ENCODE measurements at regions not wholly inside any gene's neighbourhood (a gene's known extent, or its start where the extent isn't known, plus 50 kb on each side); places are given as distances from the start of the nearest gene placed in this dataset.

DNA sequence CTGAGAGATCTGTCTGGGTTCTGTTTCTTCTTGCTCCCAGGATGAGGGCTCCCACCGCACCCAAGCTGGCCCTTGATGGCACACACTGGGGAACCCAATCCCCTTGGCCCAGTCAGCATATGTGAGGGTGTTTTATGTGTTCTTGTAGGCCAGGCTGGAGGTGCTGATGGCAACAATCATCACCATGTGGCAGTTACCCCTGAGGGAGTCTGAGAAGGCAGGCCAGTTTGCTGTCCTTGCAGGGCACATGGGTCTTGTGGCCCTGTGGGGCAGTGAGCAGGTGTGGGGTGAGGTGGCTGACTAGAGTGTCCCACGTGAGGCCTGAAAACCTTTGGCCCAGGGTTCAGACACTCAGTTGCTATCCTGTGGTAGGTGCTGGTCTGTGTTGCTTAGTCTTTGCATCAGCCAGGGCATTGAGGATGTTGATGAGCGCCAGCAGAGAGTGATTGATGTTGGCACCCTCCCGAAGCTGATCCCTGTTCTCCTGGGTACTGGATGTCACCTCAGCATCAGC is 2183.0 kb downstream of the TP53TG3F start:
- no peaks in the 10 kb centered on the region for H3K9me3 ChIP-seq (replicated peaks in 1 of 3)
- no peaks in the 10 kb centered on the region for H3K4me1 ChIP-seq (replicated peaks in 1 of 2)
- 45 to 55% (median 50%) methylated on average over 1 to 4 of the region's 4 CpGs for WGBS, 4 donors
- intact Hi-C loops (cut with DNase I), result no loop called here
- TF ChIP-seq, protein P1, sequence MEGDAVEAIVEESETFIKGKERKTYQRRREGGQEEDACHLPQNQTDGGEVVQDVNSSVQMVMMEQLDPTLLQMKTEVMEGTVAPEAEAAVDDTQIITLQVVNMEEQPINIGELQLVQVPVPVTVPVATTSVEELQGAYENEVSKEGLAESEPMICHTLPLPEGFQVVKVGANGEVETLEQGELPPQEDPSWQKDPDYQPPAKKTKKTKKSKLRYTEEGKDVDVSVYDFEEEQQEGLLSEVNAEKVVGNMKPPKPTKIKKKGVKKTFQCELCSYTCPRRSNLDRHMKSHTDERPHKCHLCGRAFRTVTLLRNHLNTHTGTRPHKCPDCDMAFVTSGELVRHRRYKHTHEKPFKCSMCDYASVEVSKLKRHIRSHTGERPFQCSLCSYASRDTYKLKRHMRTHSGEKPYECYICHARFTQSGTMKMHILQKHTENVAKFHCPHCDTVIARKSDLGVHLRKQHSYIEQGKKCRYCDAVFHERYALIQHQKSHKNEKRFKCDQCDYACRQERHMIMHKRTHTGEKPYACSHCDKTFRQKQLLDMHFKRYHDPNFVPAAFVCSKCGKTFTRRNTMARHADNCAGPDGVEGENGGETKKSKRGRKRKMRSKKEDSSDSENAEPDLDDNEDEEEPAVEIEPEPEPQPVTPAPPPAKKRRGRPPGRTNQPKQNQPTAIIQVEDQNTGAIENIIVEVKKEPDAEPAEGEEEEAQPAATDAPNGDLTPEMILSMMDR (IDR thresholded peaks at IDR 0.05), result no peak
- no peak for TF ChIP-seq POLR2A (IDR thresholded peaks at IDR 0.05)
- H3K36me3 ChIP-seq (replicated peaks in 1 of 2), result no peaks in the 10 kb centered on the region
- no peak overlapping the region for H3K4me3 ChIP-seq
- no peak for DNase-seq
- no peaks in the 10 kb centered on the region for H3K27me3 ChIP-seq
- no peak overlapping the region for H3K27ac ChIP-seq

DNA sequence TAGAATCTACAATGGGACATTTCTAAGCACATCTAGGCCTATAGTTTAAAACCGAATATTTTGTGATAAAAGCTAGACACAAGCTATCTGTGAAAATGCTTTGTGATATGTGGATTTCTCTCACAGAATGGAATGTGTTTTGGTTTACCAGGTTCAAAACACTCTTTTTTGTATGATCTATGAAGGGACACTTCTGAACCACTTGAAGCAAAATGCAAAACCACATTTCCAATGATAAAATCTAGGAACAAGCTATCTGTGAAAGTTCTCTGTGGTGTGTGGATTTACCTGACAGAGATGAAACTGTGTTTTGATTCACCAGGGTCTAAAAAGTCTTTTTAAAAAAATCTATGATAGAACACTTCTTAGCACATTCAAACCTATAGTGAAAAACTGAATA is 2192.4 kb downstream of the TP53TG3F start:
- 47 to 76% (median 68%) methylated on average over 1 of the region's 1 CpG for WGBS, 4 donors
- intact Hi-C loops (cut with DNase I), result no loop called here
- H3K9me3 ChIP-seq (replicated peaks in 1 of 3), result no peaks in the 10 kb centered on the region
- no peak overlapping the region for H3K27ac ChIP-seq
- H3K36me3 ChIP-seq (replicated peaks in 1 of 2), result no peaks in the 10 kb centered on the region
- H3K4me1 ChIP-seq (replicated peaks in 1 of 2), result no peaks in the 10 kb centered on the region
- no peak for DNase-seq
- no peaks in the 10 kb centered on the region for H3K27me3 ChIP-seq
- no peak overlapping the region for H3K4me3 ChIP-seq
- TF ChIP-seq, protein P1 (IDR thresholded peaks at IDR 0.05), result no peak
- TF ChIP-seq POLR2A (IDR thresholded peaks at IDR 0.05), result no peak

GRCh38 chr16:35664091-35664693 is 2204.8 kb downstream of the TP53TG3F start:
- peak in 1 of 7 donors; percentile 17 for DNase-seq
- Histone ChIP-seq H3K4me3 (no peak overlapping the region), H3K27ac (no peak overlapping the region), H3K27me3 (no peaks in the 10 kb centered on the region), H3K9me3 (replicated peaks in 1 of 3) (peaks cover 0 to 6% (median 0%) of the 10 kb centered on the region in 3 donors), H3K36me3 (replicated peaks in 1 of 2) (no peaks in the 10 kb centered on the region), H3K4me1 (replicated peaks in 1 of 2) (no peaks in the 10 kb centered on the region)
- TF ChIP-seq, protein P1 (IDR thresholded peaks at IDR 0.05), result no peak
- no peak for TF ChIP-seq POLR2A (IDR thresholded peaks at IDR 0.05)
- 67 to 84% (median 82%) methylated on average over 2 to 3 of the region's 3 CpGs for WGBS, 4 donors
- intact Hi-C loops (cut with DNase I), result no loop called here

- Histone ChIP-seq H3K4me3 (no peak overlapping the region), H3K36me3 (replicated peaks in 1 of 2) (no peaks in the 10 kb centered on the region), H3K27ac (no peak overlapping the region), H3K9me3 (replicated peaks in 1 of 3) (no peaks in the 10 kb centered on the region), H3K4me1 (replicated peaks in 1 of 2) (no peaks in the 10 kb centered on the region), H3K27me3 (no peaks in the 10 kb centered on the region)
- no peak for DNase-seq
- 57 to 67% (median 63%) methylated on average over 4 of the region's 4 CpGs for WGBS, 4 donors
- no peak for TF ChIP-seq POLR2A (IDR thresholded peaks at IDR 0.05)
- TF ChIP-seq, protein P1 (IDR thresholded peaks at IDR 0.05), result no peak
- intact Hi-C loops (cut with DNase I), result no loop called here
Measured at GRCh38 chr16:35685085-35685484, 2225.7 kb downstream of the TP53TG3F start.

Measured in adrenal gland (tissue), 9 donors.